Stromal cell of bone marrow (primary cell): ENCODE measurements at regions not wholly inside any gene's neighbourhood (a gene's known extent, or its start where the extent isn't known, plus 50 kb on each side); places are given as distances from the start of the nearest gene placed in this dataset.

Experiments
- DNase-seq: peaks from one replicate; pipeline ENCODE4 v3.0.0-alpha.2; 2012; ENCODE audit warnings: low read depth

- DNase-seq, result peak; percentile 36
Observed at GRCh38 chr2:19035238-19035637, 323.2 kb downstream of the OSR1 start.

GRCh38 chr2:19033240-19033639 is 325.2 kb downstream of the OSR1 start:
- no peak for DNase-seq

DNA sequence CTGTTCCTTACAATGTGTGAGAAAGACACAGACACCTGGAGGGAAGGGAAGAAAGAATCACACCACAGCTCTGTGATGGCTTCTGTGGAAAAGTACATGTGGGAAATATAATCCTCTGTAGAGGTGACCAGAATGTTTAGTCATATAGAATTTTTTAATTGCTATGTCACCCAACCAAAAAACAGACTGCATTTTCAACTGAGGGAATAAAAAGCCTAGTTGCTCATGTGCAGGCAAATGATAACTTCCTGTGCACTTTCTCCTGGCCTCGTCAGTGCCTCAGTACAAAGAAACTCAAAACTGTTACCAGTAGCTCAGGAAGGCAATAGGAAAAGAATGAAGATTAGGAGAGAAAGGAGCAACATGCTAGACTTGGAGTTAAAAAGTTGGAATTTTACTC is 326.8 kb downstream of the OSR1 start:
- no peak for DNase-seq

DNA sequence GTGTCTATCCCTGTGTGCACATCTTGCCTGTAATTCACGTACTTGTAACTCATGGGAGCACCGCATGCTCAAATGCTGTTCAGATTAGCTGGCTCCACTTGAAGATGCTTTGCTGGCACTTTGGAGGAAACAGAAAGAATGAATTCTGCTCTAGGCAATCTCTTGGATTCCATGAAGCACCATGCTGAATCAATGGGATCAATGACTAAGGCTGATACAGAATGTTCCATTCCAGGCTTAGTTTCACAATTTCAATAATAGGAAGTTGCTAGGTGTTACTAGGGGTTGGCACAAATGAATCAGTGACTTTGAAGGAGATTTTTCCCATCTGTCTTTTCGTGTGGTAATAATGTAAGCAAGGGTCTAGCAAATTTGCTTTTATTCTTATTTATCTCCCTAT is 328.8 kb downstream of the OSR1 start:
- no peak for DNase-seq

GRCh38 chr2:19028587-19029375 is 329.6 kb downstream of the OSR1 start:
- DNase-seq, result no peak

DNA sequence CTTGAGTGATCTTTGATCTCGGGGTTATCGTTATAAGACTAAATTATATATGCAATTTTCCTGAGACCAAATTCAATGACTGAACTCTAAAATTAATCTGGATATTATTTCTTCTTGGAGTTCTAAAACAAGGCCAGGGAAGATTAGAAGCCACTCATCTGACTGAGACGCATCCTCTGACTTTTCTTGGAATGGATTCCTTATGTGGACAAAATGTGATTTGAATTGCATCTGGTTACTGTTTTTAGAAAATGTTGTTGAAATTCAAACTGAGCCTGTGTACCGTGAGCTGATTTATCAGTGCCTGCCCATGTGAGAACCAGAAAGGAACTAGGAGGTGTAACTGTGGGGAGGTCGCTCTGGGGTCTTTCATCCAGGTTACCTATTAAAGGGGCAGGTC is 330.8 kb downstream of the OSR1 start:
- DNase-seq, result no peak

GRCh38 chr2:19026261-19026660 is 332.2 kb downstream of the OSR1 start:
- no peak for DNase-seq

DNA sequence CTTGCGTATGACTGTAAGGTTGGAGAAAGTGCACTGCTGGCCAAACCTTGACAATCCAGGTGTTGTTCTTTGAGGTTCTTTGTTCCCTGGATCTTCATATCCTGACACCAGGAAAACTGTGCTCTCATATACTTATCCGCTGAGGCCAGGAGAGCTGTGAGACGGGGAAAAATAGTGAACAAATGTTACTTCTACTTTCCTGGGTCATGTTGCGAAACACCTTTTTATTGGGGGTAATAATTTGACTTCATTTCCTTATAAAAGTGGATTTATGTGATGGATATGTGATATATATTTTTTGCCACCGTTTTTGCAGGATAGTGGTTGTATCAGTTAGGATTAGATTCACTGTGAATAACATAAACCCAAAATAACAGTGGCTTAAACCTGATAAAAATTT is 336.1 kb downstream of the OSR1 start:
- no peak for DNase-seq

- DNase-seq, result no peak
Observed at GRCh38 chr2:19021721-19022120, 336.7 kb downstream of the OSR1 start.

- peak; percentile 81 for DNase-seq
Observed at GRCh38 chr2:19021100-19021476, 337.3 kb downstream of the OSR1 start.

GRCh38 chr2:19020144-19021099 is 338.0 kb downstream of the OSR1 start:
- no peak for DNase-seq

DNA sequence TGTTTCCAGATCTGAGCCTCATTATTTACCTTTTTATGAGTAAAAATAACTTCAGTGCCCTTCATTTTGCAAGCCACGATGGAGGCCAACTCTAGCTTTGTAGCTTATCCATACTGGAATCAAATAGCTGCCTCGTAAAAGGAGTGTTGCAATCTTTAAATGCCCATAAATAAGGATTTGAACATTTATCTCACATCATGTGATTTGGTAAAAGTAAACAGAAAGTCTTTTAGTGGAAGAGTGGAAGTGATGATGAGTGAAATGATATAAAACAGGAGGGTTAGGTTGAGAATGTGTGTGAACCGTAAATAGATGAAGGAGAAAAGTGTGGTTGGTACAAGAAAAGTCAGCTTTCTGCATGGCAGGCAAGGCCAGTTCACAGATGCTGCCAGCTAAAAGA is 348.9 kb downstream of the OSR1 start:
- no peak for DNase-seq

GRCh38 chr2:19003554-19003953 is 354.9 kb downstream of the OSR1 start:
- no peak for DNase-seq

- no peak for DNase-seq
Observed at GRCh38 chr2:19000776-19001175, 357.6 kb downstream of the OSR1 start.

DNA sequence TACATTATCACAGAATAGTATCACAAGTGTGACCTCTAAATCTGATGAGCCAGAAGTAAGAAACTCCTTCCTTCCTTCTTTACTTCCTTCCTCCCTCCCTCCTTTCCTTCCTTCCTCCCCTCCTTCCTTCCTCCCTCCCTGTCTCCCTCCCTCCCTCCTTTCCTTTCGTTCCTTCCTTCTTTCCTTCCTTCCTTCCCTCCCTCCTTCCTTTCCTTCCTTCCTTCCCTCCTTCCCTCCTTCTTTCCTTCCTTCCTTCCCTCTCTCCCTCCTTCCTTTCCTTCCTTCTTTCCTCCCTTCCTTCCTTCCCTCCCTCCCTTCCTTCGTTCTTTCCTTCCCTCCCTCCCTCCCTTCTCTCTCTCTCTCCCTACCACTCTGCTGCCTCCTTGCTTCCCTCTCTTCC is 359.2 kb downstream of the OSR1 start:
- DNase-seq, result no peak

DNA sequence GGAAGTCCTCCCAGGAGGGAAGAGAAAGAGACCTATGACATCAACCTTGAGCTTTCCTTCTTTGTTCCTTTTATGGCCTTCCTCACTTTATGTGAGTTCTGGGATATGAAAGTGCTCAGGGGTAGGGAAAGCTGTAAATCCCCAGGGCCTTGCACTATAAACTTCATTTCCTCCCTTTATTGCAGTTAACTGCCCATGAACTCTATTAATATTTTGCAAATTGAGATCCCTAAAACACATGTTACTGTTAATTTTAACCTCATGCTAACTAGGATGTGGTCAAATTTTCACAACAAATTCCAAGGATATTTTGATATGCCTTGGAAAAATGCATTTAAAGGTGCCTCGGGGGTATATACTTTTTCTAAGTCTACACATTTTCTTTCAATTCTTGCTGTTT is 359.9 kb downstream of the OSR1 start:
- DNase-seq, result no peak

GRCh38 chr2:18993756-18994338 is 364.6 kb downstream of the OSR1 start:
- no peak for DNase-seq

DNA sequence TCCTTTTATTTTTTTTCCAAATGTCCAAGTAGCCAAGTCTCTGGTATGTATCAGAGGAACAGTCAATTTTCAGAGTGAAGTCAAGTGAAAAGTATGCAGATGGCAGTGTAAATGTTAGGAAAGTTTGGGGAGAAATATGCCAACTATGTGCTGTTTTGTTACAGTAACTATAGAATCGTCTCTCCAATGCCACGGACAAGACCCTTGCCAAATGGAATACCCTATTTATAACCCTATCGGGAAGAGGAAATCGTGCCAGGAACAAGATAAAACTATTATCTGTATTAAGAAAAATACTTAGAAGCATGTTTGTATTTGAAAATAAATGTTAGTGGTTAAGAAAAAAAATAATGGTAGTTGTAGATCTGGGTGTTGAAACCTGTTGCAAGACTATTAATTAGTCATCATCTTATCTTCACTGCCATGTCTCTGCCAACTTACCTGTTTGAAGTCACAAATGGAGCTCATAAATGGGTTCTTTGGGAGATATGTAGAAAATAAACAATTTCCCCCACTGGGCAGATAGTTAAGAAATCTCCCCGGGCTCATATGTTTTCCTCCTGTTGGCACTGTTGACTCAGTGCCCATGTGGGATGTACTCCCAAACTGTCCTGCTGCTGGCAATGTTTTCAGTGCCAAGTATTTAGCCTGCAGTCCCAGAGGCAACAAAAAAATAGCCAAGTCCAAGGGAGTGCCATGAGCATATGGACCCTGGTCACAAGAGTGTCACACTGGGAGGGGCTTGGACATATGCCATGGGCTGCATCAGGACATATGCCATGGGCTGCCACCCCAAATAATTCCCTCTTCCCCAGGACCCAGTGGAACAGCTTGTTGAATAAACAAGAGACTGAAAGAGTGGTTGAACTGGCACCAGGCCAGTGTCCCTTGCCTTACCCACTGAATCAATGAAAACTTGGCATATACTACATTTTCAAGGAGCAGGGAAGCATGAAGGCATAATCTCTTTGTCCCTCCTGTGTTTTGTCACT is 366.9 kb downstream of the OSR1 start:
- peak; percentile 54 for DNase-seq

- no peak for DNase-seq
Observed at GRCh38 chr2:18988631-18989232, 369.7 kb downstream of the OSR1 start.

DNA sequence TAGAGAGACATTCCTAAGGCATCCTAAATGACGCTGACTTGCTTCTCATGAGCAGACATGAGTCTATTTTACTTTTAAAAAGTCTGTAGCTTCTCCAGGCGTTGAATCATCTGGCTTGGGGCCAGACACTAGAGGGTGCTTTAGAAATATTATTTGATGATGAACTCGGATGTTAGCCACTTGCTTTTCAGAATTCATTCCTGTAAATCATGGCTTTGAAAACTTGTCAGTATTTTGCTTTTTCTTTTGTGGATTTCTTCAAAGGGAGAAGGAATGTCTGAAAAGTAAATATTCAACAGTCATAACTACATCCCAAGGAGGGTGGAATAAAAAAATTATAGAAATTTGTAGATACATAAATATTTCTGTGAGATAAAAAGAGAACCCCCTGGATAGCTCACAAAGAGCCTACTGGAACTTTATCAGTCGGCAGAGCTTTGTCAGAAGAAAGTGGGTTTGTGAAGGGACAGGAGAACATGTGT is 370.8 kb downstream of the OSR1 start:
- peak; percentile 95 for DNase-seq

DNA sequence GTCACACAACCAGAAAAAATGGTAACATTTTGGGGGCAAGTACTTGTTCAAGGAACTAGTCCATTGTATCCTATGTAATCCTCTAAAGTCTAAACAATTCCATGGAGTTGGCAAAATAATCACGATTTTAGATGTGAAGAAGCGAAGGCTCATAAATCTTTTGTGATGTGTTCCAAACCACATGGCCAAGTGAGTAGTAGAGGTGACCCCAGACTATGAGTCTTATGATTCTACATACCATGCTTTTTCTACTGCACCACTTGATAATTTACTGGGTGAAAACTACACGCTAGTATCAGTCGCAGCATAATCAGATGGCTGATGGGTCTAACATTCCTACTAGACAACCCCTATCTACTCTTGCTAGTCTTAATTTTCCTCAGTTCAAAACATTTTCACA is 371.4 kb downstream of the OSR1 start:
- DNase-seq, result no peak
